PC-3 (cell line): ENCODE measurements at regions not wholly inside any gene's neighbourhood (a gene's known extent, or its start where the extent isn't known, plus 50 kb on each side); places are given as distances from the start of the nearest gene placed in this dataset.
"Not testable (repeated sequence)": the region's sequence is repeated elsewhere in the genome, so short reads cannot be mapped to it uniquely, and the experiment has no call there.

Experiments
- CTCF ChIP-seq: fragments of 300-600 bp; sonication (generic); conservative IDR thresholded peaks from 2 replicates; pipeline ENCODE4 v1.5.1; 2017; ENCODE audit warnings: antibody characterized with exemption, low read depth, mild to moderate bottlenecking, low read length
- EZH2 ChIP-seq: fragments of 300-600 bp; sonication (generic); IDR thresholded peaks from one replicate; pipeline ENCODE4 v1.6.1; 2017; ENCODE audit warnings: antibody characterized with exemption, mild to moderate bottlenecking, low read length; ENCODE audit not compliant: unreplicated experiment
- EZH2phosphoT487 ChIP-seq: fragments of 300-600 bp; sonication (generic); IDR thresholded peaks from 2 replicates; pipeline ENCODE4 v1.6.1; 2018; ENCODE audit warnings: mild to moderate bottlenecking, antibody characterized with exemption, low read length, borderline replicate concordance

GRCh38 chr3:75427906-75428305, 236.2 kb upstream of the FRG2C start:
- not testable (repeated sequence) for TF ChIP-seq CTCF, EZH2, EZH2phosphoT487
